ENCODE measurements at regions not wholly inside any gene's neighbourhood (a gene's known extent, or its start where the extent isn't known, plus 50 kb on each side); places are given as distances from the start of the nearest gene placed in this dataset.

GRCh38 chr20:60804240-60804917, 447.7 kb upstream of the CDH4 start:
- no peak for DNase-seq (ENCODE audit: low spot score)

GRCh38 chr20:60804918-60805630, 447.0 kb upstream of the CDH4 start:
- no peak for DNase-seq (ENCODE audit: low spot score)

DNA sequence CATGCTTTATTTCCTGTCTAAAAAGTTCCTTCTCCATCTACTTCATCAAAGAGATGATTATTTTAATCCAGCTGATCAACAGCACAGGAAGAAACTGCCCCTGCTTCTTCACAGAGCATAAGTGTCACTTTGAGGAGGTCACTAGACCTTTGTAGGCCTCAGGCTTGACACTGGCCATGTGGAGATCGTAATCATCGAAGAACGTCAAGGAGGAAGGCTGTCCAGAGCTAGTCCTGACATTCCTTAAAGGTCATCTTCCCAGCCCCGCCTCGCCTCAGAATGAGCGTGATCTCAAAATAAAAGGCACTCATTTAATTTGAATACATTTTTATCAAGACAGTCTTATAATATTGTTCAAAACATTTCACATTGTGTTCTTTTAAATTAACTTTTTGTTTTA, 445.7 kb upstream of the CDH4 start:
- DNase-seq (ENCODE audit: low spot score): no peak

GRCh38 chr20:60806824-60807223, 445.2 kb upstream of the CDH4 start:
- DNase-seq (ENCODE audit: low spot score): no peak

DNA sequence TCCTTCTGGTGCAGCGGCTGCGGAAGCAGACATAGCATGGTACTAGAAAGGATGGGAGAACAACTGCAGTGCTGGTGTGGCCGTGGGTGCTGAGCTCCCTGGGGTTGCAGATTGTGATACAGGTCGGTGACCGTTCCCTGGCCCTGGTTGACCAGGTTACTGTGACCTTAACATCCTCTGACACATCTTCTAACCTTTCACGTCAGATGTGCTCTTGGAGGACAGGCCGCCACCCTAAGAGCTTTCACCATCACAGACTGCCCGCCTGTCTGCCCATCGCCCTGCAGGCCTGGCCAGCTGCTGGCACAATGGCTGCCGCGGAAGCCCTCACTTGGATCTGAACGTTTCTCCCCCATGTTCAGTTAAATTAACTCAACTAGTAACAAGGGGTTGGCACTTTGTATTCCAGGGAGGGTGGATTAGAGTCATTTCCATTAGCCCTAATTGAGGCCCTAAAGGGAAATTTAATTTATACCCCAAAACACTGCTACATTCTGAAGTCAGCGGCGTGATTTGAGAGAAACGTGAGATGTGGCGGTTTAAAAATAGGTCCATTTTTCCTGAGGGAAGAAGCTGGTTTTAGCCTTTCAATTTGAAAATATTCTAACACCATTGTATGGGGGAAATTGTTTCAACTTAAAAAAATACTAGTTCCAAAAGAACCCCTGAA, 443.9 kb upstream of the CDH4 start:
- DNase-seq (ENCODE audit: low spot score): no peak

- no peak for DNase-seq (ENCODE audit: low spot score)
These were observed 443.4 kb upstream of the CDH4 start for GRCh38 chr20:60808701-60809100.

DNA sequence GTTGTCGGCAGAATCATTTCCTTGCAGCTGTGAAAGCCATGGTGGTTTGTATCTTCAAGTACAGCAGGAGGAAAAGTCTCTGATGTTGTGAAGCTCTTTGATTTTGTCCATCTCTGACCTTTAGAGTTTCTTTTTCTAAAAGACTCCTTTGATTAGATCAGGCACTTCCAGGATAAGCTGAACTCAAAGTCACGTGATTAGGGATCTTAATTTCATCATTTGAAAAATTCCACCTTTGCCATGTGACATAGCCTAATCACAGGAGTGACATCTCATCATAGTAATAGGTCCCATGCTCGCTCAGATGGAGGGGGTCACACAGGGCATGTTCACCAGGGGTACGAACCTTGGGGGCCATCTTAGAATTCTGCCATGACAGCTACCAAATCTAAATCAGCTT, 441.5 kb upstream of the CDH4 start:
- no peak for DNase-seq (ENCODE audit: low spot score)

- DNase-seq (ENCODE audit: low spot score): no peak
These were observed 439.5 kb upstream of the CDH4 start for GRCh38 chr20:60812561-60812960.

DNA sequence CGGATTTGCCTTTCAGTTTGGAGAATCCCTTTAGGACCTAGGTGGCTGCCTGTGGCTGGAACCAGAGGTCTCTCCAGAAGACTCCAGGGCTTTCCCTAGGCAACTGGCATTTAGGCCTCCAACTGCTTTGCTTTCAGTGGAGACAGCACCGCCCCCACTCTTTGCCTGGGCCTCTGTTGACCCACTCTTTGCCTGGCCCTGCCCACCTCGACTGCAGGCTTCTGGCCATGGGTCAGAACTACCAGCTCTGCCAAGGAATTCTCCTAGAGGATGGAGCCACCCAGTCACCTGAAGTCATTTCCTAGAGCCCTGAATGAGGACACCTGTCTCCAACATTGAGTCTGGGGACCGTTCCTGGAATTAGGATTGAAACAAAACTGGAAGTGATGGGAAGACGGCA, 439.0 kb upstream of the CDH4 start:
- DNase-seq (ENCODE audit: low spot score): no peak

- no peak for DNase-seq (ENCODE audit: low spot score)
These were observed 436.4 kb upstream of the CDH4 start for GRCh38 chr20:60815656-60816055.

- no peak for DNase-seq (ENCODE audit: low spot score)
These were observed 435.2 kb upstream of the CDH4 start for GRCh38 chr20:60816901-60817300.

GRCh38 chr20:60817891-60818290, 434.2 kb upstream of the CDH4 start:
- DNase-seq (ENCODE audit: low spot score): no peak

- DNase-seq (ENCODE audit: low spot score): no peak
These were observed 432.6 kb upstream of the CDH4 start for GRCh38 chr20:60819511-60819910.

DNA sequence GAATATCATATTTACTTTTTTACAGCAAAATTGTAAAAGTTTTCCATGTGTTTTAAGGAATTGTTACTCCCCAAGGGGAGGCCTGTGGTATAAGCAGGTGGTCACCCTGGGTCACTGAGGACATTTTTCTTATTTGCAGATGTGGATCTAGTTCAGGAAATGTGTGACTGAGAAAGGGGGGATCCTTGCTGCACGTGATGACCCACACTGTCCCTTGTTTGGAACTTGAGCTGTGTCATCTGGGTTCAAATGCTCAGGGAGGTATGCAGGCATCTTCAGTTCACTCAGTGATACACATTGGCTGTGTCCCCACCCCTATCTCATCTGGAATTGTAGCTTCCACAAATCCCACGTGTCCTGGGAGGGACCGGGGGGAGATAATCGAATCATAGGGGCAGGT, 431.9 kb upstream of the CDH4 start:
- no peak for DNase-seq (ENCODE audit: low spot score)

DNA sequence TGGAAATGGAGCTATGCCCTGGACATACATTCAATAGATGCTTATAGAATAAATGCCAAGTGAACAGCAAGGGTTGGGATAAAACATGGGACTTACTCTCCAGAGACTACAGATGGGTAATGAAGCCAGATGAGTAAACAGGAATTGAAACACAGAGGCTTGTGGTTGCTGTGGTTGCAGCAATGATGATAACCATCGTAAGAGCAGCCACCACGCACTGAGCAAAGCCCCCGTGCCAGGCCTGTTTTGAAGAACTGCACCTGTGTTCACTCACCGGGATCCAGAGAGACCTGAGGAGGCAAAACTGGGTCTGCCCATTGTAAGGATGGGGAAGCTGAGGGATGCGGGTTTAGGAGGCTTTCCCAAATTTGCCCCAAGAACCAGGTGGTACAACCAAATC, 431.1 kb upstream of the CDH4 start:
- DNase-seq (ENCODE audit: low spot score): no peak

DNA sequence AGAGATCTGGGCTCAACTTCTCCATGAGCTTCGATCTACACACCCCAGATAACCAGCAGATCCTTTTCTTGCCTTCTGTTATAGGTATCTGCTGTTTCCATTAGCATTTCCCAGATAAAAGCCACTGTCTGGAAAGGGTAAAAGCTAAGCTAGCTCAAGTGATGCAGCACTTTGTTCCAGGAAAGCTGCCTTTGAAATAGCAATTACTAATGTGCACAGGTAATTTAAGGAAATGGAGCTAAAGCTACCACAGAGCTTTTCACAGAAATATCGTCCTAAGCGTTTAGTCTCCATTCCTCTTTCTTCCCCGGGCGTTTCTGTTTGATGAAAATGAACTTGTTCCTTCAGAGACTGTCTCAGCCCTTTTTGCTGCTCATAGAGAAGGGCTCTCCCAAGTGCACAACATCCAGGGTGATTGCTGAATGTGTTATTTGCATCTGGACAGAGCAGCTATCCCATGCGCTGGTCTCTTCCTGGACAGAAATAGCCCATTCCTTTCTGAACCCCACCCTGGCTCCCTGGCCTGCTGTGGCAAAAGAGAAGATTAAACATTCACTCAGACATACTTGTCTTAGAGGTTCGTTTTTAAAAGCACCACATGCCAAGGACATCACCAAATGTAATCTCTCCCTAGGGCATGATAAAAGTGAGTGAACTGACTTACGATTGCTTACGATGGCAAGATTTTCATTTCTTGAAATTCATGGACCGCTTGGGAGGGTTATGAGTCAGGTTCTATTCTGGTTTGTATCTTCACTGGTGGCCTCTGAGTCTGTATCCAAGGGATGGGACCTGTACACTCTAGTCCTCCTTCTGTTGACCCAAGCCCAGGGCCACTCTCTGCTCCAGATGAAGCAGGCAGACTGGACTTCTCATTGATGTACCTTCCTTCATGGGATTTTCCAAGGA, 429.1 kb upstream of the CDH4 start:
- no peak for DNase-seq (ENCODE audit: low spot score)

- no peak for DNase-seq (ENCODE audit: low spot score)
These were observed 416.2 kb upstream of the CDH4 start for GRCh38 chr20:60835876-60836275.

DNA sequence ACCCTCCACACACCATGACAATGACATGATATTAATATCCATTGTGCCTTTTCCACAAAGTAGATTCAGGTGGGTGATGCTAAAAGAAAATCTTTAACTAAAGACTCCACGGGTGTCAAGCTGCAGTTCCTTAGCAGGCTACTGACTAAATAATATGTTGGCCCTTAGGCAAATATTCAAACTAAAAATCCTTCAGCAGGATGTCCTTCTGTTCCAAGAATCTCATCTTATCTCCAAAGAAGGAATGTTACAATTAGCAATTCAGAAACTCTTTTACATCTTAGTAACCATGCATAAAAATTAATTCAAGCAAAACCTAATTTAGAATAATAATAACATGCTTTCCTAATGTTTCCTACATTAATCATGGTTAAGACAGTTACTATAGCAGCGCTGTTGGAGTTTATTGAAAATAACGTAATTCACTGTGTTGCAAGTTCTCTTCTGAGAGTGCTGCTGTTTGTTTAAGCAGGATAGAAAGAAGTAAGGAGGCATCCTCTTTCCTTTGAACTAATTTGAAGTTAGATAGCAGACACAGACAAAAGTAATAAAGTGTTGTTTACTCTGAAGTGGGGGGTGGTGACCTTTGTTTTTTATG, 414.8 kb upstream of the CDH4 start:
- DNase-seq (ENCODE audit: low spot score): no peak

- no peak for DNase-seq (ENCODE audit: low spot score)
These were observed 413.8 kb upstream of the CDH4 start for GRCh38 chr20:60838297-60838696.

DNA sequence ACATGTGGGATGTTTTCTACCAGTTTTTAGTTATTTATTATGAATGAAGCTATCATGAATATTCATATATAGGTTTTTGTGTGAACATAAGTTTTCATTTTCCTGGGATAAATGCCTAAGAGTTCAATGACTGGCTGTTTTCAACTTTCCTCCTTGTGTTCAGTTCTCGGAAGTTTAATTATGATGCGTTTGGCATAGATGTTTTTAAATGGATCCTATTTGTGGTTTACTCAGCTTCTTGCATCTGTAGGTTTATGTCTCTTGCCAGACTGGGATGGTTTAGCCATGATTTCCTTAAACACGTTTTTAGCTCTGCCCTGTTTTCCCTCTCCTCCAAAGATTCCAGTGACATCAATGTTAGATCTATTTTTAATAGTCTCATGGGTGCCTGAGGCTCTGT, 411.1 kb upstream of the CDH4 start:
- DNase-seq (ENCODE audit: low spot score): no peak

- DNase-seq (ENCODE audit: low spot score): no peak
These were observed 406.9 kb upstream of the CDH4 start for GRCh38 chr20:60845146-60845545.
